Right atrium auricular region (tissue), 2 donors: ENCODE measurements at regions not wholly inside any gene's neighbourhood (a gene's known extent, or its start where the extent isn't known, plus 50 kb on each side); places are given as distances from the start of the nearest gene placed in this dataset.

Experiments used
- DNase-seq: peaks from one replicate; pipeline ENCODE4 v3.0.0-alpha.2; 2019; ENCODE audit warnings: low spot score
- H3K27ac ChIP-seq, 2 donors: fragments of 200-600 bp; sonication (generic); 1 replicate in 1 of 2; 2 replicates in 1 of 2; pipeline ENCODE4 v1.5.1; 2016 to 2019
- H3K27me3 ChIP-seq, 2 donors: fragments of 200-600 bp; sonication (generic); one replicate each; pipeline versions ENCODE4 v1.5.1 to v1.6.0; 2017 to 2019
- H3K36me3 ChIP-seq: fragments of 200-600 bp; sonication (generic); one replicate; pipeline ENCODE4 v1.5.1; 2016
- H3K4me1 ChIP-seq, 2 donors: fragments of 200-600 bp; sonication (generic); one replicate each; pipeline versions ENCODE4 v1.5.1 to v1.6.0; 2017 to 2019
- H3K4me3 ChIP-seq, 2 donors: fragments of 200-600 bp; sonication (generic); 1 replicate in 1 of 2; 2 replicates in 1 of 2; pipeline ENCODE4 v1.5.1; 2017 to 2019; ENCODE audit warnings: mild to moderate bottlenecking in 1 of 2, moderate library complexity in 1 of 2
- H3K9me3 ChIP-seq, 2 donors: fragments of 200-600 bp; sonication (generic); one replicate each; pipeline ENCODE4 v1.5.1; 2019
- CTCF ChIP-seq, 2 donors: fragments of 200-600 bp; sonication (generic); IDR thresholded peaks; one replicate each; pipeline ENCODE4 v1.5.1; 2019; ENCODE audit warnings: antibody characterized with exemption in 2 of 2

- no peaks in the 10 kb centered on the region for H3K9me3 ChIP-seq
- no peak overlapping the region for H3K27ac ChIP-seq
- no peak for DNase-seq
- no peak for TF ChIP-seq CTCF (IDR thresholded peaks at IDR 0.05)
- H3K4me3 ChIP-seq, result no peak overlapping the region
- no peaks in the 10 kb centered on the region for H3K36me3 ChIP-seq
- no peaks in the 10 kb centered on the region for H3K27me3 ChIP-seq
- H3K4me1 ChIP-seq, result no peaks in the 10 kb centered on the region
Observed at GRCh38 chr4:176886135-176886534, 93.4 kb upstream of the VEGFC start.

- Histone ChIP-seq H3K27me3 (no peaks in the 10 kb centered on the region), H3K27ac (no peak overlapping the region), H3K36me3 (no peaks in the 10 kb centered on the region), H3K9me3 (no peaks in the 10 kb centered on the region), H3K4me3 (no peak overlapping the region), H3K4me1 (no peaks in the 10 kb centered on the region)
- no peak for TF ChIP-seq CTCF (IDR thresholded peaks at IDR 0.05)
- no peak for DNase-seq
Observed at GRCh38 chr4:176889776-176890175, 97.1 kb upstream of the VEGFC start.

GRCh38 chr4:176894498-176894897, 101.8 kb upstream of the VEGFC start:
- H3K27ac ChIP-seq, result no peak overlapping the region

GRCh38 chr4:176896211-176896610, 103.5 kb upstream of the VEGFC start:
- Histone ChIP-seq H3K4me1 (no peaks in the 10 kb centered on the region), H3K27me3 (no peaks in the 10 kb centered on the region), H3K27ac (no peak overlapping the region), H3K4me3 (no peak overlapping the region), H3K36me3 (no peaks in the 10 kb centered on the region), H3K9me3 (no peaks in the 10 kb centered on the region)
- DNase-seq, result no peak
- no peak for TF ChIP-seq CTCF (IDR thresholded peaks at IDR 0.05)

More at GRCh38 chr4:176894498-176894897, 101.8 kb upstream of the VEGFC start:
- no peaks in the 10 kb centered on the region for H3K36me3 ChIP-seq
- no peak overlapping the region for H3K4me3 ChIP-seq
- no peaks in the 10 kb centered on the region for H3K27me3 ChIP-seq
- no peak for TF ChIP-seq CTCF (IDR thresholded peaks at IDR 0.05)
- H3K4me1 ChIP-seq, result no peaks in the 10 kb centered on the region
- DNase-seq, result no peak
- no peaks in the 10 kb centered on the region for H3K9me3 ChIP-seq

GRCh38 chr4:176897226-176897625, 104.5 kb upstream of the VEGFC start:
- TF ChIP-seq CTCF (IDR thresholded peaks at IDR 0.05), result no peak
- H3K27ac ChIP-seq, result no peak overlapping the region
- H3K4me3 ChIP-seq, result no peak overlapping the region
- H3K9me3 ChIP-seq, result no peaks in the 10 kb centered on the region
- H3K4me1 ChIP-seq, result no peaks in the 10 kb centered on the region
- no peaks in the 10 kb centered on the region for H3K27me3 ChIP-seq
- no peak for DNase-seq
- H3K36me3 ChIP-seq, result no peaks in the 10 kb centered on the region

GRCh38 chr4:176898791-176899190, 106.1 kb upstream of the VEGFC start:
- H3K27me3 ChIP-seq, result no peaks in the 10 kb centered on the region
- no peak for DNase-seq
- H3K4me1 ChIP-seq, result no peaks in the 10 kb centered on the region
- no peak overlapping the region for H3K4me3 ChIP-seq
- H3K9me3 ChIP-seq, result no peaks in the 10 kb centered on the region
- H3K27ac ChIP-seq, result no peak overlapping the region
- no peaks in the 10 kb centered on the region for H3K36me3 ChIP-seq
- no peak for TF ChIP-seq CTCF (IDR thresholded peaks at IDR 0.05)
